Activated CD8-positive, alpha-beta T cell treated with anti-CD3 and anti-CD28 coated beads for 36 hours (primary cell): ENCODE measurements at regions not wholly inside any gene's neighbourhood (a gene's known extent, or its start where the extent isn't known, plus 50 kb on each side); places are given as distances from the start of the nearest gene placed in this dataset.
"Not testable (repeated sequence)": the region's sequence is repeated elsewhere in the genome, so short reads cannot be mapped to it uniquely, and the experiment has no call there.

Experiments used
- ATAC-seq: fragments of 200-7000 bp; cut with Tn5 transposase; one replicate; pipeline ENCODE4 v1.10.0; 2021; ENCODE audit warnings: mild to moderate bottlenecking, moderate library complexity
- CTCF ChIA-PET: fragments of 350-600 bp; sonication (Branson Sonifier 250); formaldehyde crosslinking; loops from one replicate; lab custom pipeline; 2021; ENCODE audit warnings: antibody characterized with exemption; lab: Charles Lee
- POLR2A ChIA-PET: fragments of 350-600 bp; sonication (Branson Sonifier 250); formaldehyde crosslinking; loops from one replicate; lab custom pipeline; 2021; ENCODE audit warnings: antibody characterized with exemption; lab: Charles Lee
- DNase-seq: peaks from one replicate; pipeline ENCODE4 v3.0.0-alpha.2; 2020
- H3K27ac Mint-ChIP-seq: one replicate; pipeline ENCODE4 v1.8.0; 2021; ENCODE audit warnings: mild to moderate bottlenecking, mixed read lengths
- H3K27me3 Mint-ChIP-seq: one replicate; pipeline ENCODE4 v1.8.0; 2021; ENCODE audit warnings: mixed read lengths
- H3K36me3 Mint-ChIP-seq: one replicate; pipeline ENCODE4 v1.8.0; 2021; ENCODE audit warnings: low read depth, mixed read lengths
- H3K4me1 Mint-ChIP-seq: one replicate; pipeline ENCODE4 v1.8.0; 2021; ENCODE audit warnings: low read depth, mixed read lengths
- H3K4me3 Mint-ChIP-seq: one replicate; pipeline ENCODE4 v1.8.0; 2021; ENCODE audit warnings: mild to moderate bottlenecking, moderate library complexity, mixed read lengths
- H3K9me3 Mint-ChIP-seq: one replicate; pipeline ENCODE4 v1.8.0; 2021; ENCODE audit warnings: mixed read lengths
- CTCF ChIP-seq: fragments of 200-600 bp; IDR thresholded peaks from one replicate; pipeline ENCODE4 v1.8.0; 2022; ENCODE audit warnings: antibody characterized with exemption, mild to moderate bottlenecking
- intact Hi-C: fragments of 100-400 bp; cut with micrococcal nuclease; formaldehyde crosslinking; loops from one replicate; pipeline ENCODE4 v1.10.0; 2022

GRCh38 chr3:105139881-105140560 lies 226.7 kb upstream of the ALCAM start:
- TF ChIP-seq CTCF = no peak
- H3K9me3 Mint-ChIP-seq = no peaks in the 10 kb centered on the region

GRCh38 chr3:105140899-105141367 lies 225.8 kb upstream of the ALCAM start:
- POLR2A ChIA-PET = no interaction called here
- TF ChIP-seq CTCF = no peak
- CTCF ChIA-PET = no interaction called here
- Mint-ChIP-seq H3K27me3 (no peaks in the 10 kb centered on the region), H3K4me1 (no peaks in the 10 kb centered on the region), H3K4me3 (no peak overlapping the region), H3K36me3 (no peaks in the 10 kb centered on the region), H3K27ac (no peak overlapping the region), H3K9me3 (no peaks in the 10 kb centered on the region)
- intact Hi-C loops = no loop called here
- DNase-seq (no peak), ATAC-seq (no peak)

More at GRCh38 chr3:105139881-105140560, 226.7 kb upstream of the ALCAM start:
- ChIA-PET POLR2A (no interaction called here), CTCF (interaction anchor here (1.5 kb wide), 1 partner anchor 230 kb away, joined by 3 read pairs; no protein-coding TSS in a partner anchor)
- Mint-ChIP-seq H3K4me1 (no peaks in the 10 kb centered on the region), H3K27me3 (no peaks in the 10 kb centered on the region), H3K27ac (no peak overlapping the region), H3K36me3 (no peaks in the 10 kb centered on the region), H3K4me3 (no peak overlapping the region)
- intact Hi-C loops = no loop called here
- DNase-seq (no peak), ATAC-seq (no peak)

GRCh38 chr3:105144837-105145236 lies 221.9 kb upstream of the ALCAM start:
- Mint-ChIP-seq H3K9me3 (no peaks in the 10 kb centered on the region), H3K27me3 (no peaks in the 10 kb centered on the region), H3K36me3 (no peaks in the 10 kb centered on the region), H3K27ac (no peak overlapping the region), H3K4me1 (no peaks in the 10 kb centered on the region), H3K4me3 (no peak overlapping the region)
- CTCF ChIA-PET = no interaction called here
- POLR2A ChIA-PET = no interaction called here
- ATAC-seq (no peak), DNase-seq (no peak)
- no peak for TF ChIP-seq CTCF
- intact Hi-C loops = no loop called here

GRCh38 chr3:105145511-105145910 lies 221.2 kb upstream of the ALCAM start:
- Mint-ChIP-seq H3K27me3 (no peaks in the 10 kb centered on the region), H3K4me3 (no peak overlapping the region), H3K27ac (no peak overlapping the region), H3K36me3 (no peaks in the 10 kb centered on the region), H3K4me1 (no peaks in the 10 kb centered on the region), H3K9me3 (no peaks in the 10 kb centered on the region)
- ChIA-PET POLR2A (no interaction called here), CTCF (no interaction called here)
- no peak for TF ChIP-seq CTCF
- intact Hi-C loops = no loop called here
- ATAC-seq (no peak), DNase-seq (no peak)

- H3K4me3 Mint-ChIP-seq, DNase-seq, H3K27ac Mint-ChIP-seq, ATAC-seq, POLR2A ChIA-PET, H3K36me3 Mint-ChIP-seq, H3K27me3 Mint-ChIP-seq, intact Hi-C loops, CTCF ChIA-PET, H3K9me3 Mint-ChIP-seq, H3K4me1 Mint-ChIP-seq: not testable (repeated sequence)
Observed at GRCh38 chr3:105149197-105149596, 217.5 kb upstream of the ALCAM start.
